HG02759 (cell line): ENCODE measurements at regions not wholly inside any gene's neighbourhood (a gene's known extent, or its start where the extent isn't known, plus 50 kb on each side); places are given as distances from the start of the nearest gene placed in this dataset.

Experiments used
- ATAC-seq: cut with Tn5 transposase; IDR thresholded peaks from one replicate; pipeline ENCODE4 v1.9.1; 2021; ENCODE audit warnings: mild to moderate bottlenecking, moderate library complexity; ENCODE audit not compliant: unreplicated experiment

DNA sequence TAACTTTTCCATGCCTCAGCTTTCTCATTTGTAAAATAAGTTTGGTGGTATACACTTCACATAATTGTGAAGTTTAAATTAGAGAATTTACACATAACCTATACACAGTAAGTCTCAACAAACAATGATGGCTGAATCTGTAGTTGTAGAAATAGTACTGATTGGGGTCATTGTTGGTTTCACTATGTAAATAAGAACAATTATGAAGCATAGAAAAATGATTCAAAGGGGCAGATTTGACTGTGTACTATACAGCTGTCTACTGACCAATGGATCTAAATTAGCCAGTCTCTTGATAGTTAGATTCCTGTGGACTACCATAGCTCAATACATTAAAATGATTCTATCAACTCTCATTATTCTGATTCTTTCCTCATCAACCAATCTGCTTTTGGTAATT, 181.1 kb upstream of the STXBP5 start:
- no peak for ATAC-seq

DNA sequence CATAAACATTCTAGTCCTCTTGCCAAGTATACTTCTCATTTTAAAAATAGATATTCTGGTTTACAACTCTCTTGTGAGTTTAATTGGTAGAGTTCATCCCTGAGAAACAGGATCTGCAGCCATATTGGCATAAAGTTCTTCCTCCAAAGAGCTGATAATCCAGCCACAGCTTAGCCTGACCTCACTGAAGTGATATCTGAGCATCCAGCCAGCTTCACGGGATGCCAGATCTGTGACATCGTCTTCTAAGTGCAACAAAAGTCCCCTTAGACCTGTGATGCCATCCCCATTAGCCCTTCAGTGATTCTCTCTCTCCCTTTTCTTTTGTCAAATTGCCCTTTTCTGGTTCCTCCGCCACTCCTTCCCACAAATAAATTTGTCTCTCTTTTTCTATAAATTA, 180.6 kb upstream of the STXBP5 start:
- no peak for ATAC-seq

DNA sequence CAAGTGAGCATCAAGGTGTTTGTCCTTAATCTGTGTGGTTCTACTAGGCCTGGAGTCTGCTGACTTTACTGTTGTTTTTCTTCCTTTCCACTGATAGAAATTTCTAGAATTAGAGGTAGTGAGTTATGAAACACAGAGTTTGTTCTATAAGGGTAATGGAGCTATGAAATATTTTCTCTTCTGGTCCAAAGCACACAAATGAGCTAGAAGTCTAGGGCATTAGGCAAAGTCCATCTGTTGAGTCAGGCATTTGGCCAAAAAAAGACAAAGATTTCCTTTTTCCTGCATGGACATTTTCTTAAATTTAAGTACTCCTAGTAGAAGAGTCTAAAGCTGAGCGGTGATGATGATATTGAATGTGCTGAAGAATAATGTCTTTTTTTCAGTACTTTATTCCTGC, 174.3 kb upstream of the STXBP5 start:
- ATAC-seq, result no peak

DNA sequence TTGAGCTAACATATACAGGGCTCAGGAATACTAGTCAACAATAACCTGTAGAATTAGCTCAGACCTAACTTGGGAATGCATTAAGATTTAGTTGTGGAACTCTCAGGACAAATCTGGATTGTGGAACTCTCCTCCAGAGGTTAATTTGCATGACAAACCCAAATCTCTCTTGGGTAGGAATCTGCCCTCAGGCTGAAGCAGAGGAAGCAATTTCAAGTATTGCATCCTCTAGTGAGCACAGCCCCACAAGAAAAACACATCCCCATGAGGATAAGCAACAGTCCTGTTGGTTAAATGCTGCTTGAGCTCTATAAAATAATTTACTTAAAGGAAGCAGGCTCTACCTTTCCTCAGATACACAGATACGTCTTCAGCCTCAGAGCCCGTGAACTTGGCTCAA, 170.9 kb upstream of the STXBP5 start:
- no peak for ATAC-seq

DNA sequence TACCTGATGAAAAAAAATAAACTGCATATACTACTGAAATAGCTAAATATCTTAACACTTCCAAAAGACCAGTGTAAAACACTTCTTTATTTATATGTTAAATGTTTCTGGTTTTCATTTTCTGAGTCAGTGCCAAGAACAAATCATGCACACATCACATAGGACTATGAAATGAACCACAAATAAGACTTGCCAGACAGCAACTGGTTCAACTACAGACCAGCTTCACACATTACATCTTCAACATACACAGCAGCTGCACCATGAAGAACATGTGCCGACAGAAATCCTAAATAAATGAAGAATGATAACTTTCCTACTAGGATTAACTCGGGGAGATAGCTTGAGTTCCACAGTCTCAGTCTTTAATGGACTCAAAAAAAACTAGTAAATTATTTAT, 168.3 kb upstream of the STXBP5 start:
- ATAC-seq, result no peak

DNA sequence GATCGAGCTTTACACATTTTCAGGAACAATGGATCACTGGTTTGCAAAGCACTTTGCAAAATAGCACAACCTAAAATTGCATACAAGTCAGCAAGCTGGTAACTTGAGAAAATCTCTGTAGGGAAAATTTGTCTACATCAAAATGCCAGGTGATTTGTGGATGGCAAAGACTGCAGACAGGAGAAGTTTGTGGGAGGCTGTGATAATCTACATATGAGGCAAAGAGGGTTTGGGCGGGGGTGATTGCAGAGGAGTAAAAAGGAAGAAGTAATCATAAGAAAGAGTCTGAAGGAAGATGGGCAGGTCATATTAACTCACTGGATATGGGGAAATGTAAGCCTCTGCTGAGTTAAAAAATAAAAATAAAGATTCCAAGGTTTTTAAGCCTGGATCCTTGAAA, 166.3 kb upstream of the STXBP5 start:
- no peak for ATAC-seq

DNA sequence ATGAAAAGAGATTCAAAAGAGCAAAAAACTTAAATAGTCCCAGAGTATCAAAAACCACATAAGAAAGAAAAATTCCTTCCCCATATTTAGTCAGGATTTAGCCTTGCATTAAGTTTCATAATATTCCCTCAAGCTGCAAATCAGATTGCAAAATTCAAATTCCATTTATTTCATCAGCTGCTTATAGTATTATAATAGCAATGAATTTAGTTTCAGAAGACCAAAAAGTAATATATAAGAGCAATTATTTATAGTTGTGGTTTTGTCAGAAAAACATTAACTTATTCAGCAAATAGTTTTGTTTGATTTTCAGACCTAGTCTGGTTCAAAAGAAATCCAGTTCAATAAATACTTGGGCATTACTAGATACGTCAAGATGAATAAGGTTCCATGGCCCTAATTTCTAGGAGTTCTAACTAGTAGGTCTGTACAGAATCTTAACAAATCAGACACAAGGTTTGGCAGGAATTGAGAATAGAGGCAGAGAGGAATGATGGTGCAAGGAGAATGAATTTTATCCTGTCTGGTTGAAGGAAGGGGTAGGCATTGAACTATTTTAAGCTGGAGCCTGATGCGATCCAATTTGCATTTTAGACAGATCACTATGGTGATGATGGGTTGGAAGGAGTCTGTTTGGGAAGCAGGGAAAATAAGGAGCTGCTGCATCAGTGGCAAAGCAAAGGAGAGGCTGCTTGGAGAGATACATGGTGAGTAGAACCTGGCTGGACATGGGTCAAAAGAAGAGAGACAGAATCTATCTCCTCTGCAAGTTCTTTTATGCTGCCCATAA, 163.9 kb upstream of the STXBP5 start:
- no peak for ATAC-seq

DNA sequence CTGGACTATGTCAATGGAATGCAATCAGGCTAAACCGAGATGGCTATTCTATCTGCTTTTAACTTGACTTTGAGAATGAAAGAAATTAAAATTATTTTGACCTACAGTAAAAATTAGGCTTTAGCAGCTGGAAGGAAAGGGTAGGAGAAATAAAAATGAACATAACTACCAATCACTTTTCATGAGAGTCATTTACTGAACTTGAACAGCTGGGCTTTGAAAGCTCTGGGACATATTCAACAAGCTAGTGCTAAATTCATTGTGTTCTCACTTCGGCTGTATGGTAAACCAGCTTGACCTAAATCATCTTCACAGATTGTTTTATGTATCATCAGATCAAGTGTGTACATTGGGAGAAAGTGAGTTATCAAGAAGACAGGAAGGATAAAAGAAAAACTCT, 161.5 kb upstream of the STXBP5 start:
- no peak for ATAC-seq

DNA sequence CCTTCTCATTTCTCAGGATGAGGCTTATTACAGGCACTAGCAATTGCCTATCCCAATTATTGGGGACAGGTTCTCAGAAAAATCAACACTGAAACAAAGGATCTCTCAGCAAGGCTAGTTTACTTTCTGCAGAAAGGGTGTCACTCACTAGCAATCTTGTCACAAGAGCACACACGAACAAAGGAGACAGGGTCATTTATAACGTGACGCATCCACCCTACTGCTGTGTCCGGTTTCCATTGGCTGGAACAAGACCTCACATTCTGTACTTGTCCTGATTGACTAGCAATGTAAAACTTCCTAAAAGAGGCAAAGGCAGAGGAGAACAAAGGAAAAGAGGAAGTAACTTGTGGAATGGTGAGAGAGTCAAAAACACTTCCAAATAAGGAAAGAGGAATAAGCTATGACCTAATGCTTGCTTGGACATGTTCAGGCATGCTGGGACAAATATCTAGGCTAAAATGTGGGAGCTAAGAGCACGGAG, 160.2 kb upstream of the STXBP5 start:
- no peak for ATAC-seq

DNA sequence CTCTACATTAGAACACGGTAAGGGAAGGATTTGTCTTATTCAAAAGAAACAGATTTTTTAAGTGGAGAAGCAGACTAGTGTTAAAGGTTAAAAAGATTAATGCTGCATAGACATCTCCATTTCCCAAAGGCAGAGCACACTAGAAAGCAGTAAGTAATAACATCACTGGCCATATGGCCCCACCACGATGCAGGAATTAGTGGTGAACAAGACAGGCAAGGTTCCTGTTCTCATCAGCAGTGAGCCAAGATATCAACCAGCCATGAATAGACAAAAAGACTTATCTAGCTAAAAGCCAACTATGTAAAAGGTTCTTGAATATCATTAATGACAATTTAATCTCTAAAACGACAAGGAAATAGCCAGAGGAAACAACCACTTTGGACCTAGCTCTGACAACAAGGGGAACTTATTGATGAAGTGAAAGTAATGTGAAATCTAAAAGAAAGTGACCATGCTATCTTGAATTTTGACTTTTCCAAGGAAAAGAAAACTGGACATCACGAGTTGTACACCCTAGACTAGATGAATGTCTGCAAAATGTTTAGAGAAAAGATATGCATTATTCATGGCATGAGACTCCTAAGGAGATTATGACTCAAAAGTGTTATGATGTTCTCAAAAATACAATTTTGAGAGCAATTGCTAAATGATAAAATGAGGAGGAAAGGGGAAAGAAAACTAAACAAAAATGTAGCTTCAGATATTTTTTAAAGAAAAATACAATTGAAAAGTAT, 157.9 kb upstream of the STXBP5 start:
- no peak for ATAC-seq

DNA sequence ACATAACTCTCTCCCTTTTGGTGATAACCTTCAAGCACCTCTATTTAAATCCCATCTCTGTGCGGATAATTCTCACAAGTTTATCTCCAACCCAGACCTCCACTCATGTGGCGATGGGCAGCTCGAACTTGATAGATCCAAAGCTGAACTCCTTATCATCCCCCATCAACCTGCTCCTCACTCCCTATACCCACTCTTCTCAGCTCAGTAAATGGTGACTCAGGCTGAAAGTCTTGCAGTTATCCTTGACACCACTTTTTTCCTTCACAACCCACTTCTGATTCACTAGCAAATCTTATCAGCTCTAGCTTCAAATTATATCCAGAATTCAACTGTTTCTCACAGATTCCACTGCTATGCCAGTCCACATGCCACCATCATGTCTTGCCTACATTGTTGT, 155.3 kb upstream of the STXBP5 start:
- ATAC-seq, result no peak

DNA sequence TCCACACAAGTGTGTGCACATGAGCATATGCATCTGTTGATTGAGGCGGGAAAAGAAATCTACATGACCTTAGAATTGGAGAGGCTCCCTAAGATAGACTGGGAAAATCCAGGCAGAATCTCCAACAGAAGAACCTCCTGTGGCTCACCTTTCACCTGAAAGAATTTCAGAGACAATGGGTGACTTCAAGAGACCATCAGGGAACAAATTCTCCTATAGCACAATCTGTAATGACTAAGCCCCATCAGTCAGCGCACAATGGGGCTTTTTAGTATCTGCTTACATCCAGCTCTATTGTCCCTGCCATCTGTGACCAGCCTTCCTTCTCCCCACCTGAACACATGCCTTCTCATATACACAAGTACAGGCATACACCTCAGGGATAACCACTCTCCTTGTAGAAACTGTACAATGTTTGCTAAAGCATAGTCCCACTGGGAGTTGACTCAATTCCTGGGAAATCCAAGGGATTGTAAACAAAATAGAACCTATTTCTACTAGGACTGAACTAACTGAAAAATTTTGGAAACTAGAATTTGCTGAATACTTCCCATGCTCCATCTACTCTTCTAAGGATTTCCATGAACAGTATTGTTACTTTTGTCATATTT, 150.8 kb upstream of the STXBP5 start:
- ATAC-seq, result no peak

DNA sequence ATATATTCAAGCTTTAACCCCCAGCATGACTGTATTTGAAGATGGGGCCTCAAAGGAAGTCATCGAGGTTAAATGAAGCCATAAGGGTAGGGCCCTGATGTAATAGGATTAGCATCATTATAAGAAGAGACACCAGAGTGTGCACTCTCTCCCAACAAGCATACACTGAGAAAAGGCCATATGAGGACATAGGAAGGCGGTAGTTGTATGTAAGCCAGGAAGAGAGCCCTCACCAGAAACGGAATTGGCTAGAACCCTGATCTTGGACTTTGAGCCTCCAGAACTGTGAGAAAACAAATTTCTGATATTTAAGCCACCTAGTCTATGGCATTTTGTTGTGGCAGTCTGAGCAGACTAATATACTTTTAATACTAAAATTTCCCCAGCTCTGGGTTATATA, 150.1 kb upstream of the STXBP5 start:
- no peak for ATAC-seq

DNA sequence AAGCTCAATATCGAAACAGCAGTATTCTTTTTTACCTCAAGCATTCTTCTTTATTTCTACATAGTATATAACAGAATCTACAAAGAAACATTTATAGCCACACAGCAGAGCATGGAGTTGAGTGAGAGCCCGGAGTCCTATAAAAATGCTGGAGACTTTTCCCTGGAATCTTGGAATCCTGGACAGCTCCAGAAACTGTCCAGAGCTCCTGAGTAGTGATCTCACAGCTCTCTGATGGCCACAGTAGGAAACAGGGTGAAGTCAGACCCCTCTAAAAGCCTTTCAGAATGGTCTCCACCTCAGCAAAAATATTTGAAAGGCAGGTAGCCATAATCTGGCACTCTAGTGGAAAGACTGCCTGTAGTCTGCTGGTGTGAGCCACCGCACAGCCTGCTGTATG, 149.3 kb upstream of the STXBP5 start:
- ATAC-seq, result no peak

DNA sequence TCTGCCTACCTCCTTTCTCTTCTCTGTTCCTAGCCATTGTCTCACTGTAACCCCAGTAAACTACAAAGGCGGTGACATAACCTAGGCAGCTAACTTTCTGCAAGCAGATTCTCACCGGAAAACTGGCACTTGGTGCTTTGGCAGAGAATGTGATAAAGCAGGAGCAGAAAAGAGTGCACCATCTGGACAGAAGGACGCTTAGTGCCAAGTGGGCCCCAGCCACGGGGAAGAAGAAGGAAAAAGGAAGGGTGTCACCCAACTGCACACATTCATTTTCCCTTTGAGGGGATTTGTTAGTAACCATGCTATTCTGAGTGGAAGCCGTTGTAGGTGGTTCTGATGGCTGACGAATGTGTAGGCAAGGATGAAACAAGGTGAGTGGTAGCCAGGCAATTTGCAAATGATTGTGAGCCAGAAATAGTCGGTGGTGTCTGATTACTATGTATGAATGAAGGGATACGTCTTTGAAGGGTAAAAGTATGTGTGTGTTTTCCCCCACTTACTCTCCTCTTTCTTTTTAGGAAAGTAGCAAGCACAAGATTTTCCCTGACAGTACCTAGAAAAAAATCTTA, 148.3 kb upstream of the STXBP5 start:
- no peak for ATAC-seq

DNA sequence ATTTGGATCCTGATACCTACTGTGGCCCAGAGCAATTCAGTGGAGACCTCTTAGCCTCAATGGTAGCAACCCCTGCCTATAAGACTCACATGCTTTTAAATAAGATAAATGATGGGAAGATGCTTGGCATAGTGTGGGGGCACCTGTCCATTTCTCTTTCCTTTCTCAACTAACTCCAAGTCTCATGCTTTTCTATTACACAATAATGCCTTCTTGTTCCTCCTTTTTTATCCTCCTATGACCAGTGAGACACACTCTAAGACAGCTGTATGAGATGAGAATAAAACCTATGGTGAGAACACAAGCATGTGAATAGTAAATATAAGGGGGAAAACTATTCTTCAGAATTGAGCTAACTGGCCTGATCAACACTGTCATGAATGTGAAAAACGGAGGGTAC, 147.0 kb upstream of the STXBP5 start:
- no peak for ATAC-seq

DNA sequence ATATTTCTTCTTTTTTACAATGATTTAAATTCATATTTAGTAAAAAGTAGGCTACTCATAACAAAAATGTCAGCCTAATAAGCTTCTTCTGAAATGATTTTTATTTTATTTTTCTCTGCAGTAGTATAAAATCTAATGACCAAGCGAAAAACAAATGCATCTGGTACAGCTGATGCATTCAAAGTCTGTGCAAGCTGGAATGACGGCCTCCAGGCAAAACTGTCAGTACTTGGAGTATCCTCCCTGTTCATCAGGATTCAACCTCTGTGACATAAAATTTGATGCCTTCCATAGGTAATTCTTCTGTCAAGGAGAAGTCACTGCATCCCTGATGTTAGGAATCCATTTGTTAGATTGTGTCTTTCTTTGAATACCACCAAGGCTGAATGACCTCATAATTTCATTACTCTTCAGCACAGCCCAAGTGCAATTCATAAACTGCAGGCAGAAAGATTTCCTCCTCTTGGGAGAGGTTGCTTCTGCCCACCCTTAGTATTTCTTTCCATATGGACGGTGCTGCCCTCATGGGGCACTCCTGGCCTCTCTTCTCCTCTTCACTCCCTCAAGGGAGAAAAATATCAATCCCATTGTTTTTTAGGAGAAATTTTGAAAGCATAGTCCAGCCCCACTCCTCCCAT, 146.4 kb upstream of the STXBP5 start:
- no peak for ATAC-seq

DNA sequence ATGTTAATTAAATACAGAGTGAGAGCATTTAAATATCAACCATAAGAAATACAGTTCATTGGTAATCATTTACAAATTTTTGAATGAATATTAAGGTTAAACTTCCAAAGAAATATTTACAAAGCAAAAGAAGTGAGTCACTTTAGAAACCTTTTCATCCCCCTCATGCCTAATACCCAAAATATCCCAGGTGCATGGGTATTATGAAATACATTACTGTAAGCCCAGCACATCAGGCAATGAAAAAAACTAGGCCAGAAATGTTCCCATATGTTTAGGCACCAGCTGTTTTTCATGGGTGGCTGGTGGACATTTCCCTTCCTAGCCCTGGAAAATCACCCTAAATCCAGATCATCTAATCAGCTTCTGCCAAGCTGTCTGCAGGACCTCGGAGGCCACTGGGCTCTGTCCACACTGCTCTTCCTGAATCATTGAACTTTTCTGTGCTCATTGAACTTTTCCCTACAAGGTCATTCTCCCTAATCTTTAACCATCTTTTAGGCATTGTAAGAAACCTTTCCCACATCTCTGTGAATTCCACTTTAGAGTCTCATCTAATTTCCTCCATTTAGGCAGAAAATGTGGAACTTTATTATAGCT, 145.3 kb upstream of the STXBP5 start:
- ATAC-seq, result no peak

DNA sequence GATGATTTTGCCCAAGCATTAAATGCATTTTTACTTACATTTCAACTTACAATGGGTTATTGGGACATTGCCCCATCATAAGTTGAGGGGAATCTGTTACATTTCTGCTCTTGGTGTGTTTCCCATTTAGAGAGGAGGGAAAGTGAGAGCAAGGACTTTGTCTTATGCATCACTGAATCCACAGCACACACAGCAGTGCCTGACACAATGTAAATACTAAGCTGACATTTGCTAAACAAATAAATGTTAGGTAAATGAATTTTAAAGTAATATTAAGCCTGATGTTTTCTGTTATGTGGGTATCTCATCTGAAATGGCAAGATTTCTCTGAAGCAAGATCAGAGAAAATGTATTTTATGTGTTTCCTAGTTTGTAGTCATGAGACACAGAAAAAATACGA, 143.6 kb upstream of the STXBP5 start:
- ATAC-seq, result no peak

DNA sequence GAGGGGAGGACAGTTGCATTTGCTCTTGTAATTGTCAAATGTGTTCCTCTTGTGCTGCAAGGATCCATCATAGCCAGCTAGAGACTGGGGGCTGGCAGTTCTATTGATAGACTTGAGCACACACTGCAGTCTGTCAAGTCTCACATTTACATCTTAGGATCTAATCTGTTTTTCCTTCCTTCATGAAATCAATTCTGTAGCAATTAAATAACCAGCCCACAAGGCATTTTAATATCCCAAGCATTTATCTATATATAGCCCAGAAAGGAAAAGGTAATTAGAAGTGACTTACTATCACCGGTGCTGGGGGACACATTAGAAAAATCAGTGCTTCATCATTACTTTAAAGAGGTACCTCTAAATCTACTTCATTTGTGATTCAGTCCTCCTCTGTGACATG, 143.0 kb upstream of the STXBP5 start:
- ATAC-seq, result no peak
